ENCODE measurements at regions not wholly inside any gene's neighbourhood (a gene's known extent, or its start where the extent isn't known, plus 50 kb on each side); places are given as distances from the start of the nearest gene placed in this dataset.
"Not testable (repeated sequence)": the region's sequence is repeated elsewhere in the genome, so short reads cannot be mapped to it uniquely, and the experiment has no call there.

DNA sequence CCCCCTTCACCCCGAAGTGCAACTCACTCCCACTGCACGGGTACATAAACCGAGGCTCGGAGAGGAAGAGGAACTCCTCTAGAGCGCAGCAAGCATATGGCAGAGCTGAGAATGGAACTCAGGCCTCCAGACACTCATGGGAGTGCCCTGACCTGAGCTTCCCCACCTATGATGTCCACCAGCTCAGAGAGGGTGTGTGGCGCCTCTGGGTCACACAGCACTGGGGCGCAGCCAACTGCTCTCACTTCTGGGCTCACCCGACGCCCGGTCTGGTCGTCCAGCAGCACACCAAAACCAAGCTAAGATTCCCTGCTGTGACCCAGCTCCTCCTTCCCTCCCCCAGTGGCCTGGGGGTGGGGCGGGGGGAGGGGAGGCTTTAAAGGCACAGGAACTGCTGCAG, 904.3 kb downstream of the TUBA3C start:
- TF ChIP-seq, protein P1, sequence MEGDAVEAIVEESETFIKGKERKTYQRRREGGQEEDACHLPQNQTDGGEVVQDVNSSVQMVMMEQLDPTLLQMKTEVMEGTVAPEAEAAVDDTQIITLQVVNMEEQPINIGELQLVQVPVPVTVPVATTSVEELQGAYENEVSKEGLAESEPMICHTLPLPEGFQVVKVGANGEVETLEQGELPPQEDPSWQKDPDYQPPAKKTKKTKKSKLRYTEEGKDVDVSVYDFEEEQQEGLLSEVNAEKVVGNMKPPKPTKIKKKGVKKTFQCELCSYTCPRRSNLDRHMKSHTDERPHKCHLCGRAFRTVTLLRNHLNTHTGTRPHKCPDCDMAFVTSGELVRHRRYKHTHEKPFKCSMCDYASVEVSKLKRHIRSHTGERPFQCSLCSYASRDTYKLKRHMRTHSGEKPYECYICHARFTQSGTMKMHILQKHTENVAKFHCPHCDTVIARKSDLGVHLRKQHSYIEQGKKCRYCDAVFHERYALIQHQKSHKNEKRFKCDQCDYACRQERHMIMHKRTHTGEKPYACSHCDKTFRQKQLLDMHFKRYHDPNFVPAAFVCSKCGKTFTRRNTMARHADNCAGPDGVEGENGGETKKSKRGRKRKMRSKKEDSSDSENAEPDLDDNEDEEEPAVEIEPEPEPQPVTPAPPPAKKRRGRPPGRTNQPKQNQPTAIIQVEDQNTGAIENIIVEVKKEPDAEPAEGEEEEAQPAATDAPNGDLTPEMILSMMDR (IDR thresholded peaks at IDR 0.05) = not testable (repeated sequence)
- TF ChIP-seq POLR2A (IDR thresholded peaks at IDR 0.05) = not testable (repeated sequence)
